Esophagus squamous epithelium (tissue), 4 donors: ENCODE measurements at regions not wholly inside any gene's neighbourhood (a gene's known extent, or its start where the extent isn't known, plus 50 kb on each side); places are given as distances from the start of the nearest gene placed in this dataset.

Experiments used
- POLR2A ChIP-seq, 4 donors: fragments of 450-650 bp; IDR thresholded peaks; one replicate each; pipeline ENCODE4 v1.6.1; 2017; ENCODE audit warnings: antibody characterized with exemption in 4 of 4, mild to moderate bottlenecking in 4 of 4, moderate library complexity in 3 of 4
- TF ChIP-seq, protein P1 (sequence below), 6 experiments: fragments of 450-650 bp in 4 of 6; fragments of 200-600 bp in 2 of 6; sonication (generic) in 2 of 6; IDR thresholded peaks; one replicate each; pipeline ENCODE4 v1.5.1; 2016 to 2019; ENCODE audit warnings: antibody characterized with exemption in 6 of 6, mild to moderate bottlenecking in 4 of 6, moderate library complexity in 4 of 6

GRCh38 chr13:112255550-112256120, 120.5 kb upstream of the SPACA7 start:
- TF ChIP-seq, protein P1, sequence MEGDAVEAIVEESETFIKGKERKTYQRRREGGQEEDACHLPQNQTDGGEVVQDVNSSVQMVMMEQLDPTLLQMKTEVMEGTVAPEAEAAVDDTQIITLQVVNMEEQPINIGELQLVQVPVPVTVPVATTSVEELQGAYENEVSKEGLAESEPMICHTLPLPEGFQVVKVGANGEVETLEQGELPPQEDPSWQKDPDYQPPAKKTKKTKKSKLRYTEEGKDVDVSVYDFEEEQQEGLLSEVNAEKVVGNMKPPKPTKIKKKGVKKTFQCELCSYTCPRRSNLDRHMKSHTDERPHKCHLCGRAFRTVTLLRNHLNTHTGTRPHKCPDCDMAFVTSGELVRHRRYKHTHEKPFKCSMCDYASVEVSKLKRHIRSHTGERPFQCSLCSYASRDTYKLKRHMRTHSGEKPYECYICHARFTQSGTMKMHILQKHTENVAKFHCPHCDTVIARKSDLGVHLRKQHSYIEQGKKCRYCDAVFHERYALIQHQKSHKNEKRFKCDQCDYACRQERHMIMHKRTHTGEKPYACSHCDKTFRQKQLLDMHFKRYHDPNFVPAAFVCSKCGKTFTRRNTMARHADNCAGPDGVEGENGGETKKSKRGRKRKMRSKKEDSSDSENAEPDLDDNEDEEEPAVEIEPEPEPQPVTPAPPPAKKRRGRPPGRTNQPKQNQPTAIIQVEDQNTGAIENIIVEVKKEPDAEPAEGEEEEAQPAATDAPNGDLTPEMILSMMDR (IDR thresholded peaks at IDR 0.05), result no peak
- TF ChIP-seq POLR2A (IDR thresholded peaks at IDR 0.05), result no peak
